ENCODE measurements at regions not wholly inside any gene's neighbourhood (a gene's known extent, or its start where the extent isn't known, plus 50 kb on each side); places are given as distances from the start of the nearest gene placed in this dataset.
"Not testable (repeated sequence)": the region's sequence is repeated elsewhere in the genome, so short reads cannot be mapped to it uniquely, and the experiment has no call there.

GRCh38 chr21:6363591-6363990 lies 4157.8 kb upstream of the TPTE start:
- H3K4me2 ChIP-seq (ENCODE audit: control insufficient read depth, extremely low read depth, insufficient read depth, low read depth, low read length); H3K4me1 ChIP-seq (ENCODE audit: control insufficient read depth, extremely low read depth, insufficient read depth, low read length); H3K9ac ChIP-seq (ENCODE audit: control insufficient read depth, extremely low read depth, insufficient read depth, low read length); H3K36me3 ChIP-seq (ENCODE audit: control insufficient read depth in 2 of 2, extremely low read depth in 1 of 2, insufficient read depth in 2 of 2, low read length in 2 of 2); H3K9me1 ChIP-seq (ENCODE audit: control insufficient read depth, extremely low read depth, insufficient read depth, low read length); H3K27ac ChIP-seq (ENCODE audit: control insufficient read depth, insufficient read depth, low read length); H2AFZ ChIP-seq (ENCODE audit: control insufficient read depth, low read length); H3K9me3 ChIP-seq (ENCODE audit: control insufficient read depth, low read depth, low read length); dilution Hi-C loops (cut with MboI; ENCODE audit: extremely low pct_ligation_motif_present, low sequenced_read_pairs); H3K4me3 ChIP-seq (ENCODE audit: control insufficient read depth in 2 of 3, extremely low read depth in 1 of 3, insufficient read depth in 2 of 3, low read depth in 1 of 3, low read length in 3 of 3); FAIRE-seq; DNase-seq (ENCODE audit: low read depth, low spot score); H3K79me2 ChIP-seq (ENCODE audit: control insufficient read depth, insufficient read depth, low read length); H4K20me1 ChIP-seq (ENCODE audit: control insufficient read depth, extremely low read depth, insufficient read depth, low read length); H3K27me3 ChIP-seq (ENCODE audit: control insufficient read depth, extremely low read depth, insufficient read depth, low read length): not testable (repeated sequence)

- H4K20me1 ChIP-seq (ENCODE audit: control insufficient read depth, extremely low read depth, insufficient read depth, low read length); DNase-seq (ENCODE audit: low read depth, low spot score); H3K4me1 ChIP-seq (ENCODE audit: control insufficient read depth, extremely low read depth, insufficient read depth, low read length); H3K27me3 ChIP-seq (ENCODE audit: control insufficient read depth, extremely low read depth, insufficient read depth, low read length); H3K36me3 ChIP-seq (ENCODE audit: control insufficient read depth in 2 of 2, extremely low read depth in 1 of 2, insufficient read depth in 2 of 2, low read length in 2 of 2); H3K79me2 ChIP-seq (ENCODE audit: control insufficient read depth, insufficient read depth, low read length); FAIRE-seq; dilution Hi-C loops (cut with MboI; ENCODE audit: extremely low pct_ligation_motif_present, low sequenced_read_pairs); H3K9me1 ChIP-seq (ENCODE audit: control insufficient read depth, extremely low read depth, insufficient read depth, low read length); H3K9me3 ChIP-seq (ENCODE audit: control insufficient read depth, low read depth, low read length): not testable (repeated sequence)
- H3K9ac ChIP-seq (ENCODE audit: control insufficient read depth, extremely low read depth, insufficient read depth, low read length), result peak overlapping the region; percentile 68
- peak overlapping the region; percentile 77 for H3K4me2 ChIP-seq (ENCODE audit: control insufficient read depth, extremely low read depth, insufficient read depth, low read depth, low read length)
- peak overlapping the region; percentile 60 for H2AFZ ChIP-seq (ENCODE audit: control insufficient read depth, low read length)
- H3K27ac ChIP-seq (ENCODE audit: control insufficient read depth, insufficient read depth, low read length), result peak overlapping the region; percentile 72
- peak overlapping the region in 2 of 3 experiments; percentile 58 to 67 for H3K4me3 ChIP-seq (ENCODE audit: control insufficient read depth in 2 of 3, extremely low read depth in 1 of 3, insufficient read depth in 2 of 3, low read depth in 1 of 3, low read length in 3 of 3)
Observed at GRCh38 chr21:6368824-6369223, 4152.6 kb upstream of the TPTE start.

GRCh38 chr21:6373253-6373652 lies 4148.1 kb upstream of the TPTE start:
- peak; percentile 1 for DNase-seq (ENCODE audit: low read depth, low spot score)
- FAIRE-seq; H3K4me1 ChIP-seq (ENCODE audit: control insufficient read depth, extremely low read depth, insufficient read depth, low read length); H3K9ac ChIP-seq (ENCODE audit: control insufficient read depth, extremely low read depth, insufficient read depth, low read length); H4K20me1 ChIP-seq (ENCODE audit: control insufficient read depth, extremely low read depth, insufficient read depth, low read length); H3K9me3 ChIP-seq (ENCODE audit: control insufficient read depth, low read depth, low read length); H3K9me1 ChIP-seq (ENCODE audit: control insufficient read depth, extremely low read depth, insufficient read depth, low read length); H3K36me3 ChIP-seq (ENCODE audit: control insufficient read depth in 2 of 2, extremely low read depth in 1 of 2, insufficient read depth in 2 of 2, low read length in 2 of 2); H2AFZ ChIP-seq (ENCODE audit: control insufficient read depth, low read length); H3K27me3 ChIP-seq (ENCODE audit: control insufficient read depth, extremely low read depth, insufficient read depth, low read length); H3K27ac ChIP-seq (ENCODE audit: control insufficient read depth, insufficient read depth, low read length); H3K79me2 ChIP-seq (ENCODE audit: control insufficient read depth, insufficient read depth, low read length); dilution Hi-C loops (cut with MboI; ENCODE audit: extremely low pct_ligation_motif_present, low sequenced_read_pairs); H3K4me3 ChIP-seq (ENCODE audit: control insufficient read depth in 2 of 3, extremely low read depth in 1 of 3, insufficient read depth in 2 of 3, low read depth in 1 of 3, low read length in 3 of 3): not testable (repeated sequence)
- H3K4me2 ChIP-seq (ENCODE audit: control insufficient read depth, extremely low read depth, insufficient read depth, low read depth, low read length), result peak overlapping the region; percentile 54

- DNase-seq (ENCODE audit: low read depth, low spot score); FAIRE-seq; H3K36me3 ChIP-seq (ENCODE audit: control insufficient read depth in 2 of 2, extremely low read depth in 1 of 2, insufficient read depth in 2 of 2, low read length in 2 of 2); H3K79me2 ChIP-seq (ENCODE audit: control insufficient read depth, insufficient read depth, low read length); H3K4me1 ChIP-seq (ENCODE audit: control insufficient read depth, extremely low read depth, insufficient read depth, low read length); H3K27me3 ChIP-seq (ENCODE audit: control insufficient read depth, extremely low read depth, insufficient read depth, low read length); H3K4me2 ChIP-seq (ENCODE audit: control insufficient read depth, extremely low read depth, insufficient read depth, low read depth, low read length); H2AFZ ChIP-seq (ENCODE audit: control insufficient read depth, low read length); H3K9ac ChIP-seq (ENCODE audit: control insufficient read depth, extremely low read depth, insufficient read depth, low read length); H3K9me1 ChIP-seq (ENCODE audit: control insufficient read depth, extremely low read depth, insufficient read depth, low read length); dilution Hi-C loops (cut with MboI; ENCODE audit: extremely low pct_ligation_motif_present, low sequenced_read_pairs); H3K27ac ChIP-seq (ENCODE audit: control insufficient read depth, insufficient read depth, low read length); H3K9me3 ChIP-seq (ENCODE audit: control insufficient read depth, low read depth, low read length); H4K20me1 ChIP-seq (ENCODE audit: control insufficient read depth, extremely low read depth, insufficient read depth, low read length); H3K4me3 ChIP-seq (ENCODE audit: control insufficient read depth in 2 of 3, extremely low read depth in 1 of 3, insufficient read depth in 2 of 3, low read depth in 1 of 3, low read length in 3 of 3): not testable (repeated sequence)
Observed at GRCh38 chr21:6374232-6374631, 4147.2 kb upstream of the TPTE start.

- H4K20me1 ChIP-seq (ENCODE audit: control insufficient read depth, extremely low read depth, insufficient read depth, low read length); H3K9me3 ChIP-seq (ENCODE audit: control insufficient read depth, low read depth, low read length); dilution Hi-C loops (cut with MboI; ENCODE audit: extremely low pct_ligation_motif_present, low sequenced_read_pairs); H3K27ac ChIP-seq (ENCODE audit: control insufficient read depth, insufficient read depth, low read length); H3K4me3 ChIP-seq (ENCODE audit: control insufficient read depth in 2 of 3, extremely low read depth in 1 of 3, insufficient read depth in 2 of 3, low read depth in 1 of 3, low read length in 3 of 3); H3K36me3 ChIP-seq (ENCODE audit: control insufficient read depth in 2 of 2, extremely low read depth in 1 of 2, insufficient read depth in 2 of 2, low read length in 2 of 2); H3K4me2 ChIP-seq (ENCODE audit: control insufficient read depth, extremely low read depth, insufficient read depth, low read depth, low read length); H3K9ac ChIP-seq (ENCODE audit: control insufficient read depth, extremely low read depth, insufficient read depth, low read length); H3K4me1 ChIP-seq (ENCODE audit: control insufficient read depth, extremely low read depth, insufficient read depth, low read length); H3K27me3 ChIP-seq (ENCODE audit: control insufficient read depth, extremely low read depth, insufficient read depth, low read length); FAIRE-seq; DNase-seq (ENCODE audit: low read depth, low spot score); H3K9me1 ChIP-seq (ENCODE audit: control insufficient read depth, extremely low read depth, insufficient read depth, low read length); H2AFZ ChIP-seq (ENCODE audit: control insufficient read depth, low read length); H3K79me2 ChIP-seq (ENCODE audit: control insufficient read depth, insufficient read depth, low read length): not testable (repeated sequence)
Observed at GRCh38 chr21:6374926-6375325, 4146.5 kb upstream of the TPTE start.
